ENCODE measurements at regions not wholly inside any gene's neighbourhood (a gene's known extent, or its start where the extent isn't known, plus 50 kb on each side); places are given as distances from the start of the nearest gene placed in this dataset.
A peak's percentile ranks its signal among the peaks of the same experiment; 100 is the strongest.

DNA sequence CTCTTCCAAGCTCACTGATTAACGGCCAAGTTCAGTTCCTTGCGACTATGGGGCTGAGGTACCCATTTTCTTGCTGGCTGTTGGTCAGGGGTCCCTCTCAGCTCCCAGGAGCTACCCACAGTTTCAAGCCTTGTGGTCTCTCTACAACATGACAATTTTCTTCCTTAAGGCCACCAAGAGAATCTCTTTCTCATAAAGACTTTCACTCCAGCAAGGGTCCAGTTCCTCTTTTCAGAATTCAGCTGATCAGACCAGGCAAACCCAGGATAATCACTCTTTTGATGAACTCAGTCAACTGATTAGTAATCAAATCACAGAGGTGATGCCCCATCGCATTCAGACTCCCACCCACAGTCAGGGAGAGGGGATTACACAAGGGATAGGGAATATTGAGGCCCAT lies 129.7 kb downstream of the IRS1 start:
- no peak overlapping the region for H3K56ac ChIP-seq (ENCODE audit: insufficient read length, low read depth, low read length)
- no peaks in the 10 kb centered on the region for H4K20me1 ChIP-seq (ENCODE audit: control insufficient read depth, insufficient read depth, insufficient read length)
- H3K79me2 ChIP-seq (ENCODE audit: insufficient read depth, low read length): no peaks in the 10 kb centered on the region
- no peaks in the 10 kb centered on the region for H3K9me3 ChIP-seq (ENCODE audit: control insufficient read depth, low read depth, low read length)
- no peak overlapping the region for H2AK5ac ChIP-seq (ENCODE audit: insufficient read length, low read length)
- no peak overlapping the region for H4K8ac ChIP-seq (replicated peaks; ENCODE audit: insufficient read length, low read depth, low read length)
- H3K9ac ChIP-seq (ENCODE audit: extremely low read depth, insufficient read length, low read length): no peak overlapping the region
- Mint-ChIP-seq H3K4me1 (peaks cover 6 to 9% of the 10 kb centered on the region in 2 experiments), H3K27me3 (ENCODE audit: low read depth) (peaks cover 2% of the 10 kb centered on the region; the same call in 1 of the 2 replicates), H3K36me3 (ENCODE audit: insufficient read depth in 1 of 3, low read depth in 3 of 3) (no peaks in the 10 kb centered on the region), H3K9me3 (no peaks in the 10 kb centered on the region), H3K27ac (peak overlapping the region in 1 of 3 experiments; percentile 42; a peak in 1 of 7 replicates), H3K4me3 (no peak overlapping the region)
- no peak overlapping the region for H4K91ac ChIP-seq (ENCODE audit: insufficient read length, low read depth, low read length)
- no peaks in the 10 kb centered on the region for H3K23me2 ChIP-seq (ENCODE audit: insufficient read length, low read depth, low read length, poor library complexity, severe bottlenecking)
- no peak for DNase-seq
- H3K79me1 ChIP-seq (ENCODE audit: insufficient read depth, low read depth, low read length, poor library complexity, severe bottlenecking): no peaks in the 10 kb centered on the region
- no peak overlapping the region for H2BK20ac ChIP-seq (ENCODE audit: low read depth, low read length, poor library complexity, severe bottlenecking)
- H2BK5ac ChIP-seq (ENCODE audit: insufficient read length, low read length): no peak overlapping the region
- H4K5ac ChIP-seq (ENCODE audit: insufficient read length, low read depth, low read length): no peak overlapping the region
- H3K27ac ChIP-seq (ENCODE audit: insufficient read length, low read depth, low read length): no peak overlapping the region
- TF ChIP-seq, protein P1, sequence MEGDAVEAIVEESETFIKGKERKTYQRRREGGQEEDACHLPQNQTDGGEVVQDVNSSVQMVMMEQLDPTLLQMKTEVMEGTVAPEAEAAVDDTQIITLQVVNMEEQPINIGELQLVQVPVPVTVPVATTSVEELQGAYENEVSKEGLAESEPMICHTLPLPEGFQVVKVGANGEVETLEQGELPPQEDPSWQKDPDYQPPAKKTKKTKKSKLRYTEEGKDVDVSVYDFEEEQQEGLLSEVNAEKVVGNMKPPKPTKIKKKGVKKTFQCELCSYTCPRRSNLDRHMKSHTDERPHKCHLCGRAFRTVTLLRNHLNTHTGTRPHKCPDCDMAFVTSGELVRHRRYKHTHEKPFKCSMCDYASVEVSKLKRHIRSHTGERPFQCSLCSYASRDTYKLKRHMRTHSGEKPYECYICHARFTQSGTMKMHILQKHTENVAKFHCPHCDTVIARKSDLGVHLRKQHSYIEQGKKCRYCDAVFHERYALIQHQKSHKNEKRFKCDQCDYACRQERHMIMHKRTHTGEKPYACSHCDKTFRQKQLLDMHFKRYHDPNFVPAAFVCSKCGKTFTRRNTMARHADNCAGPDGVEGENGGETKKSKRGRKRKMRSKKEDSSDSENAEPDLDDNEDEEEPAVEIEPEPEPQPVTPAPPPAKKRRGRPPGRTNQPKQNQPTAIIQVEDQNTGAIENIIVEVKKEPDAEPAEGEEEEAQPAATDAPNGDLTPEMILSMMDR (conservative IDR thresholded peaks at IDR 0.05): no peak
- H3K4me2 ChIP-seq (ENCODE audit: insufficient read depth, insufficient read length, low read length): no peak overlapping the region
- H3T11ph ChIP-seq (ENCODE audit: low read length): no peak overlapping the region
- no CpG with 5 or more reads among the region's 3 CpGs for WGBS (ENCODE audit: extremely low coverage, insufficient read length, low lambda C conversion rate)
- H3K4me1 ChIP-seq (ENCODE audit: insufficient read depth, low read length): no peaks in the 10 kb centered on the region
- no peak overlapping the region for H3K14ac ChIP-seq (ENCODE audit: insufficient read depth, low read length)
- no peak overlapping the region for H2AFZ ChIP-seq (ENCODE audit: low read length)
- no peak overlapping the region for H2BK15ac ChIP-seq (ENCODE audit: low read depth, low read length)
- no peak overlapping the region for H3K4ac ChIP-seq (ENCODE audit: low read depth, low read length)
- H3K27me3 ChIP-seq (ENCODE audit: insufficient read depth, low read length): no peaks in the 10 kb centered on the region
- no peak overlapping the region for H3K23ac ChIP-seq (ENCODE audit: insufficient read length, low read depth, low read length)
- no peak overlapping the region for H3K18ac ChIP-seq (ENCODE audit: insufficient read length, low read depth, low read length)
- H2BK12ac ChIP-seq (ENCODE audit: insufficient read length, low read depth, low read length): no peak overlapping the region
- no peak overlapping the region for H2BK120ac ChIP-seq (ENCODE audit: low read depth, low read length, poor library complexity, severe bottlenecking)

Data from H9 (cell line).